ENCODE measurements at regions not wholly inside any gene's neighbourhood (a gene's known extent, or its start where the extent isn't known, plus 50 kb on each side); places are given as distances from the start of the nearest gene placed in this dataset.

GRCh38 chr6:6515691-6516607, 72.6 kb upstream of the LY86 start:
- TF ChIP-seq CTCF (IDR thresholded peaks at IDR 0.05), result no peak
- no peak for TF ChIP-seq EZH2 (IDR thresholded peaks at IDR 0.05; ENCODE audit: borderline replicate concordance, insufficient read depth, low read depth, low read length, poor library complexity, severe bottlenecking)
